HepG2 (cell line): ENCODE measurements at regions not wholly inside any gene's neighbourhood (a gene's known extent, or its start where the extent isn't known, plus 50 kb on each side); places are given as distances from the start of the nearest gene placed in this dataset.

ENCODE experiments used
- CREB1 ChIP-seq, 2 experiments: fragments of 450-650 bp in 1 of 2; IDR thresholded peaks; 2 replicates each; pipeline ENCODE4 v1.6.1; 2016 to 2017; ENCODE audit warnings: control low read depth in 1 of 2, mild to moderate bottlenecking in 1 of 2, missing compliant biosample characterization in 1 of 2, missing genetic modification characterization in 1 of 2
- DDIT3 ChIP-seq: sonication (generic); formaldehyde crosslinking; IDR thresholded peaks from 2 replicates; pipeline ENCODE4 v1.4.0; 2020; ENCODE audit warnings: mild to moderate bottlenecking, missing genetic modification reagents
- GLI4 ChIP-seq: sonication (generic); formaldehyde crosslinking; IDR thresholded peaks from 2 replicates; pipeline ENCODE4 v1.5.1; 2020; ENCODE audit warnings: missing genetic modification reagents, mild to moderate bottlenecking, moderate library complexity, borderline replicate concordance
- HNRNPH1 ChIP-seq: fragments of 200-400 bp; formaldehyde crosslinking; optimal IDR thresholded peaks from 2 replicates; pipeline ENCODE3; 2017; ENCODE audit warnings: mild to moderate bottlenecking, low read depth, low read length
- KAT2B ChIP-seq: fragments of 150-350 bp; IDR thresholded peaks from 2 replicates; pipeline ENCODE4 v1.6.1; 2014; ENCODE audit warnings: low read depth, low read length, borderline replicate concordance
- MATR3 ChIP-seq: sonication (generic); formaldehyde crosslinking; IDR thresholded peaks from 2 replicates; pipeline ENCODE4 v1.4.0; 2020; ENCODE audit warnings: missing genetic modification reagents
- MAX ChIP-seq: IDR thresholded peaks from 2 replicates; pipeline ENCODE4 v1.6.1; 2012; ENCODE audit warnings: inconsistent platforms
- ONECUT2 ChIP-seq: sonication (generic); formaldehyde crosslinking; IDR thresholded peaks from 2 replicates; pipeline ENCODE4 v1.4.0; 2020; ENCODE audit warnings: missing genetic modification reagents
- PCBP1 ChIP-seq: fragments of 200-400 bp; formaldehyde crosslinking; IDR thresholded peaks from 2 replicates; pipeline ENCODE4 v1.6.1; 2017; ENCODE audit warnings: mild to moderate bottlenecking, low read depth, low read length, borderline replicate concordance
- PHF5A ChIP-seq: IDR thresholded peaks from one replicate; pipeline ENCODE4 v1.6.1; 2018; ENCODE audit warnings: low read depth, missing genetic modification reagents; ENCODE audit not compliant: unreplicated experiment
- RAD21 ChIP-seq: fragments of 450-650 bp; formaldehyde crosslinking; IDR thresholded peaks from 2 replicates; pipeline ENCODE4 v1.5.0; 2020; ENCODE audit warnings: mild to moderate bottlenecking
- RBAK ChIP-seq: sonication (generic); formaldehyde crosslinking; IDR thresholded peaks from 2 replicates; pipeline ENCODE4 v1.5.1; 2020; ENCODE audit warnings: mild to moderate bottlenecking, missing genetic modification reagents
- RELA ChIP-seq: sonication (generic); formaldehyde crosslinking; IDR thresholded peaks from 2 replicates; pipeline ENCODE4 v1.4.0; 2020; ENCODE audit warnings: missing genetic modification reagents
- ZNF180 ChIP-seq: sonication (generic); formaldehyde crosslinking; IDR thresholded peaks from 2 replicates; pipeline ENCODE4 v1.4.0; 2020; ENCODE audit warnings: low read depth, missing genetic modification reagents, borderline replicate concordance
- ZNF230 ChIP-seq: sonication (generic); formaldehyde crosslinking; IDR thresholded peaks from 2 replicates; pipeline ENCODE4 v1.4.0; 2020; ENCODE audit warnings: mild to moderate bottlenecking, missing genetic modification reagents
- ZNF326 ChIP-seq: sonication (generic); formaldehyde crosslinking; IDR thresholded peaks from 2 replicates; pipeline ENCODE4 v1.4.0; 2020; ENCODE audit warnings: missing genetic modification reagents, borderline replicate concordance
- ZNF558 ChIP-seq: sonication (generic); formaldehyde crosslinking; IDR thresholded peaks from 2 replicates; pipeline ENCODE4 v1.9.0; 2022; ENCODE audit warnings: mild to moderate bottlenecking, missing genetic modification reagents, borderline replicate concordance
- ZNF562 ChIP-seq: sonication (generic); formaldehyde crosslinking; IDR thresholded peaks from 2 replicates; pipeline ENCODE4 v1.8.0; 2022; ENCODE audit warnings: missing genetic modification reagents, borderline replicate concordance
- ZNF614 ChIP-seq: IDR thresholded peaks from 2 replicates; pipeline ENCODE4 v1.6.1; 2018; ENCODE audit warnings: missing biosample characterization, missing genetic modification reagents, inconsistent platforms, borderline replicate concordance
- ZNF644 ChIP-seq: IDR thresholded peaks from 2 replicates; pipeline ENCODE4 v1.6.1; 2016; ENCODE audit warnings: low read depth
- ZSCAN29 ChIP-seq: sonication (generic); formaldehyde crosslinking; conservative IDR thresholded peaks from 2 replicates; pipeline ENCODE4 v1.4.0; 2020; ENCODE audit warnings: mild to moderate bottlenecking, missing genetic modification reagents
- TF ChIP-seq, protein P1 (sequence below), 2 experiments: sonication (generic) in 1 of 2; formaldehyde crosslinking in 1 of 2; IDR thresholded peaks; 2 replicates each; pipeline versions ENCODE4 v1.4.0 to v1.6.1; 2018 to 2020; ENCODE audit warnings: missing genetic modification reagents in 2 of 2, borderline replicate concordance in 1 of 2, low read depth in 1 of 2, mild to moderate bottlenecking in 1 of 2, missing biosample characterization in 1 of 2
- TF ChIP-seq, protein P2 (sequence below): sonication (generic); formaldehyde crosslinking; IDR thresholded peaks from 2 replicates; pipeline ENCODE4 v1.4.0; 2020; ENCODE audit warnings: mild to moderate bottlenecking, missing genetic modification reagents, borderline replicate concordance
- TF ChIP-seq, protein P3 (sequence below): IDR thresholded peaks from 2 replicates; pipeline ENCODE4 v1.6.1; 2016; ENCODE audit warnings: mild to moderate bottlenecking, missing biosample characterization, missing genetic modification reagents
- TF ChIP-seq, protein P4 (sequence below): sonication (generic); formaldehyde crosslinking; IDR thresholded peaks from 2 replicates; pipeline ENCODE4 v1.5.1; 2020; ENCODE audit warnings: mild to moderate bottlenecking, missing genetic modification reagents, borderline replicate concordance

- TF ChIP-seq, protein P1, sequence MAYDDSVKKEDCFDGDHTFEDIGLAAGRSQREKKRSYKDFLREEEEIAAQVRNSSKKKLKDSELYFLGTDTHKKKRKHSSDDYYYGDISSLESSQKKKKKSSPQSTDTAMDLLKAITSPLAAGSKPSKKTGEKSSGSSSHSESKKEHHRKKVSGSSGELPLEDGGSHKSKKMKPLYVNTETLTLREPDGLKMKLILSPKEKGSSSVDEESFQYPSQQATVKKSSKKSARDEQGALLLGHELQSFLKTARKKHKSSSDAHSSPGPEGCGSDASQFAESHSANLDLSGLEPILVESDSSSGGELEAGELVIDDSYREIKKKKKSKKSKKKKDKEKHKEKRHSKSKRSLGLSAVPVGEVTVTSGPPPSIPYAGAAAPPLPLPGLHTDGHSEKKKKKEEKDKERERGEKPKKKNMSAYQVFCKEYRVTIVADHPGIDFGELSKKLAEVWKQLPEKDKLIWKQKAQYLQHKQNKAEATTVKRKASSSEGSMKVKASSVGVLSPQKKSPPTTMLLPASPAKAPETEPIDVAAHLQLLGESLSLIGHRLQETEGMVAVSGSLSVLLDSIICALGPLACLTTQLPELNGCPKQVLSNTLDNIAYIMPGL (CRISPR knock-in tag; IDR thresholded peaks at IDR 0.05; ENCODE audit: borderline replicate concordance in 1 of 2, low read depth in 1 of 2) = peak in 1 of 2 experiments; percentile 40; a peak in 1 of 4 replicates
- 0 out of 2 replicates have a peak, but pooled peaks have one; percentile 14 for TF ChIP-seq ZNF644 (CRISPR knock-in tag)
- no peak for TF ChIP-seq ZNF180 (CRISPR knock-in tag)
- no peak for TF ChIP-seq MATR3 (CRISPR knock-in tag)
- no peak for TF ChIP-seq KAT2B
- no peak for TF ChIP-seq RBAK
- TF ChIP-seq ZSCAN29 (CRISPR knock-in tag) = no peak
- TF ChIP-seq GLI4 (CRISPR knock-in tag) = no peak
- TF ChIP-seq ZNF614 (CRISPR knock-in tag) = no peak
- no peak for TF ChIP-seq ZNF326 (CRISPR knock-in tag)
- no peak for TF ChIP-seq PHF5A (CRISPR knock-in tag)
- TF ChIP-seq CREB1 (IDR thresholded peaks at IDR 0.05) = peak; percentile 33; the same call in 1 of the 2 replicates
- peak; percentile 72 for TF ChIP-seq CREB1 (CRISPR knock-in tag; IDR thresholded peaks at IDR 0.05)
- no peak for TF ChIP-seq RELA
- TF ChIP-seq ZNF230 = no peak
- TF ChIP-seq, protein P2, sequence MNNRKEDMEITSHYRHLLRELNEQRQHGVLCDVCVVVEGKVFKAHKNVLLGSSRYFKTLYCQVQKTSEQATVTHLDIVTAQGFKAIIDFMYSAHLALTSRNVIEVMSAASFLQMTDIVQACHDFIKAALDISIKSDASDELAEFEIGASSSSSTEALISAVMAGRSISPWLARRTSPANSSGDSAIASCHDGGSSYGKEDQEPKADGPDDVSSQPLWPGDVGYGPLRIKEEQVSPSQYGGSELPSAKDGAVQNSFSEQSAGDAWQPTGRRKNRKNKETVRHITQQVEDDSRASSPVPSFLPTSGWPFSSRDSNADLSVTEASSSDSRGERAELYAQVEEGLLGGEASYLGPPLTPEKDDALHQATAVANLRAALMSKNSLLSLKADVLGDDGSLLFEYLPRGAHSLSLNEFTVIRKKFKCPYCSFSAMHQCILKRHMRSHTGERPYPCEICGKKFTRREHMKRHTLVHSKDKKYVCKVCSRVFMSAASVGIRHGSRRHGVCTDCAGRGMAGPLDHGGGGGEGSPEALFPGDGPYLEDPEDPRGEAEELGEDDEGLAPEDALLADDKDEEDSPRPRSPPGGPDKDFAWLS (CRISPR knock-in tag) = no peak
- no peak for TF ChIP-seq ONECUT2 (CRISPR knock-in tag)
- TF ChIP-seq, protein P3, sequence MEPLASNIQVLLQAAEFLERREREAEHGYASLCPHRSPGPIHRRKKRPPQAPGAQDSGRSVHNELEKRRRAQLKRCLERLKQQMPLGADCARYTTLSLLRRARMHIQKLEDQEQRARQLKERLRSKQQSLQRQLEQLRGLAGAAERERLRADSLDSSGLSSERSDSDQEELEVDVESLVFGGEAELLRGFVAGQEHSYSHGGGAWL (CRISPR knock-in tag) = no peak
- TF ChIP-seq HNRNPH1 = no peak
- no peak for TF ChIP-seq PCBP1
- no peak for TF ChIP-seq ZNF562 (CRISPR knock-in tag)
- TF ChIP-seq, protein P4, sequence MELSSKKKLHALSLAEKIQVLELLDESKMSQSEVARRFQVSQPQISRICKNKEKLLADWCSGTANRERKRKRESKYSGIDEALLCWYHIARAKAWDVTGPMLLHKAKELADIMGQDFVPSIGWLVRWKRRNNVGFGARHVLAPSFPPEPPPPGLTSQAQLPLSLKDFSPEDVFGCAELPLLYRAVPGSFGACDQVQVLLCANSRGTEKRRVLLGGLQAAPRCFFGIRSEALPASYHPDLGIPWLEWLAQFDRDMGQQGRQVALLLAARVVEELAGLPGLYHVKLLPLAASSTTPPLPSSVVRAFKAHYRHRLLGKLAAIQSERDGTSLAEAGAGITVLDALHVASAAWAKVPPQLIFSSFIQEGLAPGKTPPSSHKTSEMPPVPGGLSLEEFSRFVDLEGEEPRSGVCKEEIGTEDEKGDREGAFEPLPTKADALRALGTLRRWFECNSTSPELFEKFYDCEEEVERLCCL (CRISPR knock-in tag) = no peak
- no peak for TF ChIP-seq ZNF558 (CRISPR knock-in tag)
- no peak for TF ChIP-seq DDIT3 (CRISPR knock-in tag)
- peak; percentile 86 for TF ChIP-seq RAD21 (CRISPR knock-in tag)
- peak; percentile 74 for TF ChIP-seq MAX
Measured at GRCh38 chr5:104178829-104179456, 616.4 kb upstream of the NUDT12 start (continued).
